GM23338 (cell line): ENCODE measurements at regions not wholly inside any gene's neighbourhood (a gene's known extent, or its start where the extent isn't known, plus 50 kb on each side); places are given as distances from the start of the nearest gene placed in this dataset.

Experiments
- ATAC-seq: fragments of 200-7000 bp; cut with Tn5 transposase; 3 replicates; pipeline ENCODE4 v1.9.1; 2020
- DNase-seq: peaks from one replicate; pipeline ENCODE4 v3.0.0-alpha.2; 2015; ENCODE audit warnings: low spot score
- H2AFZ ChIP-seq: fragments of 200-600 bp; sonication (generic); 2 replicates; pipeline ENCODE4 v1.8.0; 2016; ENCODE audit warnings: antibody characterized with exemption, mild to moderate bottlenecking, moderate library complexity
- H3F3A ChIP-seq: fragments of 200-600 bp; sonication (generic); replicated peaks from 2 replicates; pipeline ENCODE4 v1.8.0; 2017; ENCODE audit warnings: antibody characterized with exemption, mixed run types, low read depth
- H3K27ac ChIP-seq: fragments of 200-600 bp; sonication (generic); 2 replicates; pipeline ENCODE4 v1.6.1; 2016; ENCODE audit warnings: low read depth
- H3K27me3 ChIP-seq: fragments of 200-600 bp; sonication (generic); 2 replicates; pipeline ENCODE4 v1.8.0; 2016; ENCODE audit warnings: mild to moderate bottlenecking, mixed run types, moderate library complexity; ENCODE audit not compliant: insufficient read depth
- H3K36me3 ChIP-seq: fragments of 200-600 bp; sonication (generic); 2 replicates; pipeline ENCODE4 v1.8.0; 2016; ENCODE audit warnings: mild to moderate bottlenecking; ENCODE audit not compliant: insufficient read depth
- H3K4me1 ChIP-seq: fragments of 200-600 bp; sonication (generic); 2 replicates; pipeline ENCODE4 v1.8.0; 2016; ENCODE audit warnings: mild to moderate bottlenecking, moderate library complexity; ENCODE audit not compliant: insufficient read depth
- H3K4me2 ChIP-seq: fragments of 200-600 bp; sonication (generic); 2 replicates; pipeline ENCODE4 v1.7.1; 2017; ENCODE audit warnings: mixed run types
- H3K4me3 ChIP-seq: fragments of 200-600 bp; sonication (generic); 2 replicates; pipeline ENCODE4 v1.6.1; 2016; ENCODE audit warnings: mixed run types
- H3K79me2 ChIP-seq: fragments of 200-600 bp; sonication (generic); replicated peaks from 2 replicates; pipeline ENCODE4 v1.8.0; 2017; ENCODE audit warnings: mild to moderate bottlenecking; ENCODE audit not compliant: insufficient read depth
- H3K9me2 ChIP-seq: fragments of 200-600 bp; sonication (generic); 2 replicates; pipeline ENCODE4 v1.8.0; 2017; ENCODE audit not compliant: insufficient read depth
- H4K20me1 ChIP-seq: fragments of 200-600 bp; sonication (generic); replicated peaks from 2 replicates; pipeline ENCODE4 v1.8.0; 2017; ENCODE audit warnings: mild to moderate bottlenecking; ENCODE audit not compliant: insufficient read depth
- H3K27ac Mint-ChIP-seq: 2 replicates; pipeline ENCODE4 v1.8.0; 2020; ENCODE audit warnings: inconsistent platforms, mild to moderate bottlenecking, moderate library complexity, mixed read lengths
- H3K27me3 Mint-ChIP-seq: 3 replicates; pipeline ENCODE4 v1.8.0; 2022; ENCODE audit warnings: low read depth, mild to moderate bottlenecking, moderate library complexity, mixed read lengths, inconsistent platforms; ENCODE audit not compliant: insufficient read depth, poor library complexity
- H3K36me3 Mint-ChIP-seq: 3 replicates; pipeline ENCODE4 v1.8.0; 2021; ENCODE audit warnings: low read depth, mild to moderate bottlenecking, inconsistent platforms, moderate library complexity, mixed read lengths
- H3K4me1 Mint-ChIP-seq: 3 replicates; pipeline ENCODE4 v1.8.0; 2020; ENCODE audit warnings: mild to moderate bottlenecking, inconsistent platforms, mixed read lengths
- H3K4me3 Mint-ChIP-seq: 3 replicates; pipeline ENCODE4 v1.8.0; 2021; ENCODE audit warnings: moderate library complexity, mild to moderate bottlenecking, inconsistent platforms, mixed read lengths
- H3K9me3 Mint-ChIP-seq: 3 replicates; pipeline ENCODE4 v1.8.0; 2020; ENCODE audit warnings: moderate library complexity, mild to moderate bottlenecking, inconsistent platforms, mixed read lengths
- CREB1 ChIP-seq: fragments of 250-450 bp; sonication (Bioruptor Pico); IDR thresholded peaks from 2 replicates; pipeline ENCODE4 v1.5.0; 2020; ENCODE audit warnings: low read depth, mild to moderate bottlenecking, moderate library complexity
- NANOG ChIP-seq: IDR thresholded peaks from 2 replicates; pipeline ENCODE4 v1.6.1; 2016; ENCODE audit warnings: antibody characterized with exemption, borderline replicate concordance
- REST ChIP-seq: IDR thresholded peaks from one replicate; pipeline ENCODE4 v1.6.1; 2018; ENCODE audit warnings: antibody characterized with exemption; ENCODE audit not compliant: unreplicated experiment
- ZNF462 ChIP-seq: fragments of 250-450 bp; sonication (Bioruptor Pico); IDR thresholded peaks from 2 replicates; pipeline ENCODE4 v1.5.0; 2020; ENCODE audit warnings: mild to moderate bottlenecking, moderate library complexity

- no peak for TF ChIP-seq REST
Observed at GRCh38 chr3:27789420-27789819, 67.3 kb upstream of the EOMES start (continued).

- H3K27ac ChIP-seq, result no peak overlapping the region
- Mint-ChIP-seq H3K9me3 (no peaks in the 10 kb centered on the region), H3K4me1 (peaks cover 4% of the 10 kb centered on the region; the same call in 2 of the 3 replicates), H3K36me3 (no peaks in the 10 kb centered on the region), H3K27ac (no peak overlapping the region), H3K4me3 (no peak overlapping the region), H3K27me3 (no peaks in the 10 kb centered on the region)
- H3K9me2 ChIP-seq, result no peaks in the 10 kb centered on the region; the same call in 1 of the 2 replicates
- H3K36me3 ChIP-seq, result no peaks in the 10 kb centered on the region
- no peaks in the 10 kb centered on the region for H3F3A ChIP-seq
- no peaks in the 10 kb centered on the region for H3K27me3 ChIP-seq
- H3K4me3 ChIP-seq, result no peak overlapping the region
- TF ChIP-seq ZNF462 (CRISPR knock-in tag) (no peak), NANOG (no peak), CREB1 (no peak)
- H2AFZ ChIP-seq, result peak overlapping the region; percentile 72; the same call in 1 of the 2 replicates
- H3K4me2 ChIP-seq, result no peak overlapping the region
- no peaks in the 10 kb centered on the region for H3K79me2 ChIP-seq
- H4K20me1 ChIP-seq, result no peaks in the 10 kb centered on the region
- ATAC-seq, result no peak
- no peak for DNase-seq
- H3K4me1 ChIP-seq, result no peaks in the 10 kb centered on the region
Observed at GRCh38 chr3:27791956-27792355, 69.8 kb upstream of the EOMES start.
